ENCODE measurements at regions not wholly inside any gene's neighbourhood (a gene's known extent, or its start where the extent isn't known, plus 50 kb on each side); places are given as distances from the start of the nearest gene placed in this dataset.

GRCh38 chr3:166917437-166917836 lies 462.7 kb downstream of the ZBBX start:
- no peak for TF ChIP-seq EZH2 (IDR thresholded peaks at IDR 0.05)
- TF ChIP-seq CTCF (IDR thresholded peaks at IDR 0.05), result no peak
- TF ChIP-seq EZH2phosphoT487 (IDR thresholded peaks at IDR 0.05), result no peak
- H3K9me3 Mint-ChIP-seq, result peaks cover 12% of the 10 kb centered on the region
- Histone ChIP-seq H3K4me1 (no peaks in the 10 kb centered on the region), H3K4me2 (no peak overlapping the region), H3K4me3 (no peak overlapping the region), H3K79me2 (ENCODE audit: low read depth) (no peaks in the 10 kb centered on the region), H3F3A (ENCODE audit: low read depth) (no peaks in the 10 kb centered on the region), H3K9me3 (ENCODE audit: low read depth) (no peaks in the 10 kb centered on the region), H2AFZ (replicated peaks) (no peak overlapping the region), H3K27me3 (no peaks in the 10 kb centered on the region), H3K9ac (no peak overlapping the region), H4K20me1 (ENCODE audit: low read depth) (no peaks in the 10 kb centered on the region), H3K27ac (no peak overlapping the region), H3K36me3 (no peaks in the 10 kb centered on the region)
- H3K27ac Mint-ChIP-seq, result no peak overlapping the region
- H3K4me1 Mint-ChIP-seq, result no peaks in the 10 kb centered on the region
- no peak for DNase-seq (ENCODE audit: low spot score)
- no peaks in the 10 kb centered on the region for H3K36me3 Mint-ChIP-seq
- no peaks in the 10 kb centered on the region for H3K27me3 Mint-ChIP-seq (ENCODE audit: insufficient read depth, low read depth)
- H3K4me3 Mint-ChIP-seq, result no peak overlapping the region

GRCh38 chr3:166902374-166902773 lies 477.7 kb downstream of the ZBBX start:
- Mint-ChIP-seq H3K4me3 (no peak overlapping the region), H3K4me1 (no peaks in the 10 kb centered on the region), H3K27ac (no peak overlapping the region), H3K36me3 (no peaks in the 10 kb centered on the region), H3K9me3 (no peaks in the 10 kb centered on the region), H3K27me3 (ENCODE audit: insufficient read depth, low read depth) (peaks cover 6% of the 10 kb centered on the region)
- no peaks in the 10 kb centered on the region for H3K36me3 ChIP-seq
- no peak for TF ChIP-seq EZH2phosphoT487 (IDR thresholded peaks at IDR 0.05)
- TF ChIP-seq CTCF (IDR thresholded peaks at IDR 0.05), result no peak
- TF ChIP-seq EZH2 (IDR thresholded peaks at IDR 0.05), result no peak
- no peak overlapping the region for H3K27ac ChIP-seq
- H3F3A ChIP-seq (ENCODE audit: low read depth), result no peaks in the 10 kb centered on the region
- no peak overlapping the region for H2AFZ ChIP-seq (replicated peaks)
- H4K20me1 ChIP-seq (ENCODE audit: low read depth), result no peaks in the 10 kb centered on the region
- H3K4me2 ChIP-seq, result no peak overlapping the region
- no peaks in the 10 kb centered on the region for H3K4me1 ChIP-seq
- no peak for DNase-seq (ENCODE audit: low spot score)
- no peak overlapping the region for H3K9ac ChIP-seq
- H3K79me2 ChIP-seq (ENCODE audit: low read depth), result no peaks in the 10 kb centered on the region
- H3K4me3 ChIP-seq, result no peak overlapping the region
- H3K27me3 ChIP-seq, result no peaks in the 10 kb centered on the region
- no peaks in the 10 kb centered on the region for H3K9me3 ChIP-seq (ENCODE audit: low read depth)

GRCh38 chr3:166900866-166901577 lies 479.1 kb downstream of the ZBBX start:
- TF ChIP-seq EZH2 (IDR thresholded peaks at IDR 0.05) (no peak), EZH2phosphoT487 (IDR thresholded peaks at IDR 0.05) (no peak), CTCF (IDR thresholded peaks at IDR 0.05) (no peak)
- Histone ChIP-seq H3K4me2 (no peak overlapping the region), H3K27ac (no peak overlapping the region), H2AFZ (replicated peaks) (no peak overlapping the region), H3K79me2 (ENCODE audit: low read depth) (no peaks in the 10 kb centered on the region), H4K20me1 (ENCODE audit: low read depth) (no peaks in the 10 kb centered on the region), H3K36me3 (no peaks in the 10 kb centered on the region), H3K27me3 (no peaks in the 10 kb centered on the region), H3F3A (ENCODE audit: low read depth) (no peaks in the 10 kb centered on the region), H3K4me1 (no peaks in the 10 kb centered on the region), H3K9me3 (ENCODE audit: low read depth) (no peaks in the 10 kb centered on the region), H3K4me3 (no peak overlapping the region), H3K9ac (no peak overlapping the region)
- Mint-ChIP-seq H3K27me3 (ENCODE audit: insufficient read depth, low read depth) (peaks cover 4% of the 10 kb centered on the region), H3K27ac (no peak overlapping the region), H3K4me1 (no peaks in the 10 kb centered on the region), H3K36me3 (no peaks in the 10 kb centered on the region), H3K4me3 (no peak overlapping the region), H3K9me3 (no peaks in the 10 kb centered on the region)
- DNase-seq (ENCODE audit: low spot score), result no peak
